A673 (cell line): ENCODE measurements at regions not wholly inside any gene's neighbourhood (a gene's known extent, or its start where the extent isn't known, plus 50 kb on each side); places are given as distances from the start of the nearest gene placed in this dataset.

ENCODE experiments used
- BruUV-seq: library from RNA; stranded (reverse); fragments of 400-500 nt; replicated peaks from 2 replicates; lab custom pipeline; 2021; lab: Mats Ljungman, UMichigan
- CTCF ChIA-PET: fragments of 300-600 bp; sonication (Branson Sonifier 250); formaldehyde crosslinking; loops from one replicate; lab custom pipeline; 2022; ENCODE audit warnings: antibody characterized with exemption; lab: Charles Lee
- POLR2A ChIA-PET: fragments of 300-600 bp; sonication (Branson Sonifier 250); formaldehyde crosslinking; loops from one replicate; lab custom pipeline; 2022; ENCODE audit warnings: antibody characterized with exemption; ENCODE audit not compliant: low non-redundant PET; lab: Charles Lee
- DNase-seq: peaks from one replicate; pipeline ENCODE4 v3.0.0-alpha.2; 2015; ENCODE audit warnings: low spot score
- H3K27ac ChIP-seq: fragments of 200-600 bp; sonication (generic); 2 replicates; pipeline ENCODE4 v1.5.1; 2016; ENCODE audit warnings: mixed run types, low read depth, mild to moderate bottlenecking, mixed read lengths, antibody characterized with exemption, low read length; ENCODE audit not compliant: poor library complexity, severe bottlenecking
- H3K27me3 ChIP-seq: fragments of 200-600 bp; sonication (generic); replicated peaks from 2 replicates; pipeline ENCODE4 v1.6.1; 2017; ENCODE audit warnings: mixed run types, low read depth, mild to moderate bottlenecking, mixed read lengths, antibody characterized with exemption, low read length; ENCODE audit not compliant: insufficient read depth, poor library complexity
- H3K36me3 ChIP-seq: fragments of 200-600 bp; sonication (generic); 2 replicates; pipeline ENCODE4 v1.6.1; 2016; ENCODE audit warnings: mixed run types, mild to moderate bottlenecking, mixed read lengths, antibody characterized with exemption, low read length; ENCODE audit not compliant: insufficient read depth, poor library complexity, severe bottlenecking
- H3K4me1 ChIP-seq: fragments of 200-600 bp; sonication (generic); 2 replicates; pipeline ENCODE4 v1.6.1; 2017; ENCODE audit warnings: mixed run types, mild to moderate bottlenecking, mixed read lengths, antibody characterized with exemption, low read length; ENCODE audit not compliant: insufficient read depth, poor library complexity, severe bottlenecking
- H3K4me3 ChIP-seq: fragments of 200-600 bp; sonication (generic); 2 replicates; pipeline ENCODE4 v1.5.1; 2016; ENCODE audit warnings: low read depth, mixed run types, mild to moderate bottlenecking, mixed read lengths, low read length; ENCODE audit not compliant: poor library complexity, severe bottlenecking
- H3K9me3 ChIP-seq: fragments of 200-600 bp; sonication (generic); 2 replicates; pipeline ENCODE4 v1.6.1; 2016; ENCODE audit warnings: mixed run types, low read depth, mild to moderate bottlenecking, mixed read lengths, antibody characterized with exemption, low read length; ENCODE audit not compliant: poor library complexity, severe bottlenecking
- EZH2 ChIP-seq: fragments of 200-600 bp; sonication (generic); IDR thresholded peaks from 2 replicates; pipeline ENCODE4 v1.6.1; 2017; ENCODE audit warnings: borderline replicate concordance, low read depth, mild to moderate bottlenecking, mixed read lengths, antibody characterized with exemption, low read length; ENCODE audit not compliant: poor library complexity, severe bottlenecking
- intact Hi-C: fragments of 100-400 bp; cut with micrococcal nuclease; formaldehyde crosslinking; loops from one replicate; pipeline ENCODE4 v1.10.0; 2022; ENCODE audit not compliant: unreplicated experiment
- TF ChIP-seq, protein P1 (sequence below): fragments of 300-800, 200-600 bp; sonication (generic); conservative IDR thresholded peaks from 2 replicates; pipeline ENCODE4 v1.5.1; 2017; ENCODE audit warnings: low read depth, mild to moderate bottlenecking, antibody characterized with exemption, low read length, moderate library complexity, mixed read lengths

DNA sequence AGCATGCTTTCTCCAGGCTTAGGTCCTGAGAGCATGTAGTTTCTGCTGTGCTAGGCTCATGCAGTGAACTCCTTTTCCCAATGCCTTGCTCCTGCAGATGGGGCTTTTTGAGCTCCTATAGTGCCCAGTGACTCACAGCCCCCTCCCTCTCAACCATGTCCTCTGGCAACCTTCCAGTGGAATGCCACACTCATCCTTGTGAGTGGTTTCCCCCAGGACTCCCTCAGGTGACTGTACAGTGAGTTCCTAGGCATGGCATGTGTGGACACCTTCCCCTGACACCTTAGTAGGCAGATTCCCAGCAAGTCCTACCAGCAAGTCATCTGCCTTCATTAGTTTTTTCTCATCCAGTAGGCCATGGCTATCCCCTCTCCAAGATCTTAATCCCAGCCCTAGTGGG is 72.4 kb upstream of the CXCL14 start:
- peak; percentile 11 for DNase-seq

DNA sequence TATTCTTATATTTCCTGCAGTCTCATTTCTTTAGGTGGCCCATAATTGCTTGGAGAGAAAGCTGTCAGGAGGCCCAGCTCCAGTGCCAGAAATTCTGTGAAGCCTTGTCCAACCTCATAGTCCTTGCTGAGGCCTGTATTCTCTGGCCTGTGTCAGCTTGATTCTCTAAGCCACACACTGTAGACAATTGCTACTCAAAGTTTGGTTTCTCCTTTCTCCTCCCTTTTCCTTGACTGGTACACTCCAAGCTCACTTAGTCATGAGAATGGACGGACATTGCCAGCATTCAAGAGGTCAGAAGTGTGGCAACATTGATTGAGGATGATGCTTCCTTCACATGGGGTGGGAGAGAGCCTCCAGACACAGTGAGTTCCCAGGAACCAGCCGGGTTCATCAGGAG is 71.3 kb upstream of the CXCL14 start:
- no peak for TF ChIP-seq EZH2
- TF ChIP-seq, protein P1, sequence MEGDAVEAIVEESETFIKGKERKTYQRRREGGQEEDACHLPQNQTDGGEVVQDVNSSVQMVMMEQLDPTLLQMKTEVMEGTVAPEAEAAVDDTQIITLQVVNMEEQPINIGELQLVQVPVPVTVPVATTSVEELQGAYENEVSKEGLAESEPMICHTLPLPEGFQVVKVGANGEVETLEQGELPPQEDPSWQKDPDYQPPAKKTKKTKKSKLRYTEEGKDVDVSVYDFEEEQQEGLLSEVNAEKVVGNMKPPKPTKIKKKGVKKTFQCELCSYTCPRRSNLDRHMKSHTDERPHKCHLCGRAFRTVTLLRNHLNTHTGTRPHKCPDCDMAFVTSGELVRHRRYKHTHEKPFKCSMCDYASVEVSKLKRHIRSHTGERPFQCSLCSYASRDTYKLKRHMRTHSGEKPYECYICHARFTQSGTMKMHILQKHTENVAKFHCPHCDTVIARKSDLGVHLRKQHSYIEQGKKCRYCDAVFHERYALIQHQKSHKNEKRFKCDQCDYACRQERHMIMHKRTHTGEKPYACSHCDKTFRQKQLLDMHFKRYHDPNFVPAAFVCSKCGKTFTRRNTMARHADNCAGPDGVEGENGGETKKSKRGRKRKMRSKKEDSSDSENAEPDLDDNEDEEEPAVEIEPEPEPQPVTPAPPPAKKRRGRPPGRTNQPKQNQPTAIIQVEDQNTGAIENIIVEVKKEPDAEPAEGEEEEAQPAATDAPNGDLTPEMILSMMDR = no peak
- intact Hi-C loops = no loop called here

More for the DNA sequence above, 72.4 kb upstream of the CXCL14 start:
- Histone ChIP-seq H3K4me3 (no peak overlapping the region), H3K27ac (no peak overlapping the region), H3K9me3 (no peaks in the 10 kb centered on the region), H3K36me3 (no peaks in the 10 kb centered on the region), H3K4me1 (no peaks in the 10 kb centered on the region), H3K27me3 (no peaks in the 10 kb centered on the region)
- ChIA-PET POLR2A (no interaction called here), CTCF (no interaction called here)
- no peak for TF ChIP-seq EZH2
- TF ChIP-seq, protein P1 = no peak
- intact Hi-C loops = no loop called here
- no TSS peak for BruUV-seq

DNA sequence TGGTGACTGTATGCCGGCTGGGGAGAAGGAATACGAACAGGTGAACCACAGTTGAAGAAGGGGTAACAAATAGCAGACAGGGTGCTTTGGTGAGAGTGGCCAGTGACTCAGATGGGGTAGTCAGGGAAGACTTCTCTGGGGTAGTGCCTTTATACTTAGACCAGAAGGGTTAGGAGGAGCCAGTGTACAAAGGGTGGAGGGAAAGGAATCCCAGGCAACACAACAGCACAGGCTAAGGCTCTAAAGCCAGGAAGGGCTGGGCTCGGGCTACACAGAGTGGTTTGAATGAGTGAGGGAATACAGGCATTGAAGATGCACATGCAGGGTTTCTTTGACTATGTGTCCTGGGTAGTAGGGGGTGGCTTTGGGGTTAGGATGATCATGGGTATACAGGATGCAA is 70.6 kb upstream of the CXCL14 start:
- no peaks in the 10 kb centered on the region for H3K36me3 ChIP-seq
- TF ChIP-seq, protein P1 = no peak
- no peak for TF ChIP-seq EZH2
- no peak for DNase-seq
- H3K9me3 ChIP-seq = no peaks in the 10 kb centered on the region
- no peaks in the 10 kb centered on the region for H3K27me3 ChIP-seq
- ChIA-PET CTCF (no interaction called here), POLR2A (no interaction called here)
- intact Hi-C loops = no loop called here
- H3K4me3 ChIP-seq = no peak overlapping the region
- no peak overlapping the region for H3K27ac ChIP-seq
- no TSS peak for BruUV-seq
- H3K4me1 ChIP-seq = no peaks in the 10 kb centered on the region

More for the DNA sequence above, 71.3 kb upstream of the CXCL14 start:
- H3K27ac ChIP-seq = no peak overlapping the region
- POLR2A ChIA-PET = no interaction called here
- no peaks in the 10 kb centered on the region for H3K27me3 ChIP-seq
- H3K36me3 ChIP-seq = no peaks in the 10 kb centered on the region
- CTCF ChIA-PET = no interaction called here
- H3K4me3 ChIP-seq = no peak overlapping the region
- no peaks in the 10 kb centered on the region for H3K9me3 ChIP-seq
- no peak for DNase-seq
- no peaks in the 10 kb centered on the region for H3K4me1 ChIP-seq
- no TSS peak for BruUV-seq
